HL-60 (cell line): ENCODE measurements at regions not wholly inside any gene's neighbourhood (a gene's known extent, or its start where the extent isn't known, plus 50 kb on each side); places are given as distances from the start of the nearest gene placed in this dataset.

ENCODE experiments used
- GABPA ChIP-seq: IDR thresholded peaks from 2 replicates; pipeline ENCODE4 v1.6.1; 2012; ENCODE audit warnings: low read depth
- POLR2AphosphoS5 ChIP-seq: IDR thresholded peaks from 2 replicates; pipeline ENCODE4 v1.6.1; 2012; ENCODE audit warnings: low read depth
- TF ChIP-seq, protein P1 (sequence below): IDR thresholded peaks from 2 replicates; pipeline ENCODE4 v1.6.1; 2012; ENCODE audit warnings: low read depth; ENCODE audit not compliant: insufficient replicate concordance
- TF ChIP-seq, protein P2 (sequence below): IDR thresholded peaks from one replicate; pipeline ENCODE4 v1.5.1; 2011; ENCODE audit warnings: low read length, control low read depth, inconsistent platforms; ENCODE audit not compliant: insufficient read depth

DNA sequence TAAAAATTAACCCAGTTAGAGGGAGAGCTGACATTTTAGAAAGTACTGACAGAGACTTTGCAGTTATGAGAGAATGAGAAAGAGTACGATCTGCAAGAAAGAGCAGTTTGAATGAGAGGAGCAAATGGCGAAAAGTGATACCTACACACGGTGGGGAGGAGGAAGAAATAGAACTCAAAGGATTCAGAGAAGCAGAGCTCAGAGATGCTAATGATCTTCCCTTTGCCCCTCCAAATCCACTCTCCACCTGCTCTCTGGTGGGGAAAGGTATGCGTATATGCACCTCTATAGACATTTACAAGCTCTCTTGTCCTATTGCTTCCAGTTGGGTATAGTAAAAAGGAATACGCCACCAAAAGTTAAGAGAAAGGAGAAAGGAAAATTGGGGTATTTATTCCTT lies 123.3 kb upstream of the TTC14 start:
- TF ChIP-seq, protein P1, sequence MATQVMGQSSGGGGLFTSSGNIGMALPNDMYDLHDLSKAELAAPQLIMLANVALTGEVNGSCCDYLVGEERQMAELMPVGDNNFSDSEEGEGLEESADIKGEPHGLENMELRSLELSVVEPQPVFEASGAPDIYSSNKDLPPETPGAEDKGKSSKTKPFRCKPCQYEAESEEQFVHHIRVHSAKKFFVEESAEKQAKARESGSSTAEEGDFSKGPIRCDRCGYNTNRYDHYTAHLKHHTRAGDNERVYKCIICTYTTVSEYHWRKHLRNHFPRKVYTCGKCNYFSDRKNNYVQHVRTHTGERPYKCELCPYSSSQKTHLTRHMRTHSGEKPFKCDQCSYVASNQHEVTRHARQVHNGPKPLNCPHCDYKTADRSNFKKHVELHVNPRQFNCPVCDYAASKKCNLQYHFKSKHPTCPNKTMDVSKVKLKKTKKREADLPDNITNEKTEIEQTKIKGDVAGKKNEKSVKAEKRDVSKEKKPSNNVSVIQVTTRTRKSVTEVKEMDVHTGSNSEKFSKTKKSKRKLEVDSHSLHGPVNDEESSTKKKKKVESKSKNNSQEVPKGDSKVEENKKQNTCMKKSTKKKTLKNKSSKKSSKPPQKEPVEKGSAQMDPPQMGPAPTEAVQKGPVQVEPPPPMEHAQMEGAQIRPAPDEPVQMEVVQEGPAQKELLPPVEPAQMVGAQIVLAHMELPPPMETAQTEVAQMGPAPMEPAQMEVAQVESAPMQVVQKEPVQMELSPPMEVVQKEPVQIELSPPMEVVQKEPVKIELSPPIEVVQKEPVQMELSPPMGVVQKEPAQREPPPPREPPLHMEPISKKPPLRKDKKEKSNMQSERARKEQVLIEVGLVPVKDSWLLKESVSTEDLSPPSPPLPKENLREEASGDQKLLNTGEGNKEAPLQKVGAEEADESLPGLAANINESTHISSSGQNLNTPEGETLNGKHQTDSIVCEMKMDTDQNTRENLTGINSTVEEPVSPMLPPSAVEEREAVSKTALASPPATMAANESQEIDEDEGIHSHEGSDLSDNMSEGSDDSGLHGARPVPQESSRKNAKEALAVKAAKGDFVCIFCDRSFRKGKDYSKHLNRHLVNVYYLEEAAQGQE = no peak
- TF ChIP-seq, protein P2, sequence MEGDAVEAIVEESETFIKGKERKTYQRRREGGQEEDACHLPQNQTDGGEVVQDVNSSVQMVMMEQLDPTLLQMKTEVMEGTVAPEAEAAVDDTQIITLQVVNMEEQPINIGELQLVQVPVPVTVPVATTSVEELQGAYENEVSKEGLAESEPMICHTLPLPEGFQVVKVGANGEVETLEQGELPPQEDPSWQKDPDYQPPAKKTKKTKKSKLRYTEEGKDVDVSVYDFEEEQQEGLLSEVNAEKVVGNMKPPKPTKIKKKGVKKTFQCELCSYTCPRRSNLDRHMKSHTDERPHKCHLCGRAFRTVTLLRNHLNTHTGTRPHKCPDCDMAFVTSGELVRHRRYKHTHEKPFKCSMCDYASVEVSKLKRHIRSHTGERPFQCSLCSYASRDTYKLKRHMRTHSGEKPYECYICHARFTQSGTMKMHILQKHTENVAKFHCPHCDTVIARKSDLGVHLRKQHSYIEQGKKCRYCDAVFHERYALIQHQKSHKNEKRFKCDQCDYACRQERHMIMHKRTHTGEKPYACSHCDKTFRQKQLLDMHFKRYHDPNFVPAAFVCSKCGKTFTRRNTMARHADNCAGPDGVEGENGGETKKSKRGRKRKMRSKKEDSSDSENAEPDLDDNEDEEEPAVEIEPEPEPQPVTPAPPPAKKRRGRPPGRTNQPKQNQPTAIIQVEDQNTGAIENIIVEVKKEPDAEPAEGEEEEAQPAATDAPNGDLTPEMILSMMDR = no peak
- TF ChIP-seq GABPA (no peak), POLR2AphosphoS5 (no peak)
